C4-2B (cell line): ENCODE measurements at regions not wholly inside any gene's neighbourhood (a gene's known extent, or its start where the extent isn't known, plus 50 kb on each side); places are given as distances from the start of the nearest gene placed in this dataset.

Experiments used
- CTCF ChIP-seq: fragments of 450-650 bp; conservative IDR thresholded peaks from 2 replicates; pipeline ENCODE4 v1.5.1; 2017; ENCODE audit warnings: mild to moderate bottlenecking
- ZFX ChIP-seq: fragments of 450-650 bp; IDR thresholded peaks from 2 replicates; pipeline ENCODE4 v1.6.1; 2017

GRCh38 chr15:38186507-38186906 is 66.1 kb upstream of the SPRED1 start:
- TF ChIP-seq CTCF (no peak), ZFX (no peak)
